NCI-H1092 (cell line): ENCODE measurements at regions not wholly inside any gene's neighbourhood (a gene's known extent, or its start where the extent isn't known, plus 50 kb on each side); places are given as distances from the start of the nearest gene placed in this dataset.
"Not testable (repeated sequence)": the region's sequence is repeated elsewhere in the genome, so short reads cannot be mapped to it uniquely, and the experiment has no call there.

ENCODE experiments used
- DNase-seq: peaks from one replicate; lab custom pipeline; 2025; lab: John Stamatoyannopoulos, UW

DNA sequence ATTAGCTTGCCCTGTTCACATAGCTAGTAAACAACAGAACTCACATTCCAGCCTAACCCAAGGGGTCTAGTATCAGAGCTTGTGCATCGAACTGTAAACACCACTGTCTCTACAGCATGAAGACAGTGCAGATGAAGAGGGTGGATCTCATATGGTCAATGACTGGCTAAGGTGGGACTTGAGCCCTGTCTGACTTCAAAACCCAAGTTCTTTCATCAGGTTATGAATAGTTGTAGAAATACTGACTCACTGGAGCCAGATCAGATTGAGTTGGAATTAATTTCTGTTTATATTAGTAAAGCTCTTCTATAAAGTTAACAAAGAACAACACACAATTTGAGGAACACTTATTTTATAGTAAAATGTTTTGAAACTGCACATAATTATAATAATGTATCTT lies 161.7 kb upstream of the ARHGAP20 start:
- no peak for DNase-seq

DNA sequence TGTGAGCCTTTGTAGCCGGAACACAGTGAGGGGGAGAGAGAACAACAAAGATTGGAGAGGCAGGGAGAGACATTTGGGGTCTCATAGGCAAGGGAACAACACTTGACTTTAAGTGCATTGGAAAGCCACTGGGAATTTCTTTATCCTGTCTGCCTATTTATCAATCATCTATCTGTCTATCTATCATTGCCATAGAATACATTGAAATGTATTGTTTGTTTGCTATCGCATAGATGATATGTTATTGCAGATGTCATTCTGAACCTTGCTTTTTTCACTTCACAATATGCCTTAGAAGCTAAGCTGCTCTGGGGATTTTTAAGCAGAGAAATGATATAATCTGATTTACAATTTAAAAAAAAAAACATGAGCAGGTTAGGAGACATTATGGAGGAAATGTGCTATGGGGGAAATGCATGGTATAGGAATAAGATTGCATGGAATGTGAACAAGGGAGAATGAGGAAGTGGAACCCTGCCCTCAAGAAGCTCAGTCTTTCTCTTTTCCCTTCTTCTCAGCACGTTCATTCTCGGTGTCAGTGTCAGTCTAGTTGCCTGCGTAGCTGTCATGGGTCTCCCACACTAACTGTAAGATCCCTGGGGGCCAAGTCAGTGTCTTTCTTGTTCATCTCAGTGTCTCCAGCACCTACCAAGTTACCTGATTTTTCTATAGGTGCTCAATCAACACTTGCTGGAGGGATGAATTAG lies 158.7 kb upstream of the ARHGAP20 start:
- DNase-seq = no peak

DNA sequence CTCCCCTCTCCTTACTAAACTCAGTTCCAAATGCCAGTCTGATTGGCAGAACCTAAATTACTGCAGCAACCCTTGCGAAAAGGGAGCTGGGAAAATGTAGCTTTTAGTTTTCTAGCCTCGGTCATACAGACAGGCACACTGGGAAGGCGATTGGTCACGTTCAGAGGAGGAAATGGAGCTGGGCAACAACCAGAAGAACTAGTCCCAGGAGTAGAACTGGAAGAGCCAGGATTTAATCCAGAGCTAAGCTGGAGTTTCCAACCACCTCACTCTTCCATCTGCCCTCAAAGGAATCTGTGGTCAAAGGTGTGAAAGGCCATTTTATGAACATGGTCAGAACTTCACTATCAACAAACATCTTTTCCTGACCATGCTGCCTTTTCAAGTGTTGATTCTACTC lies 155.7 kb upstream of the ARHGAP20 start:
- DNase-seq = no peak

DNA sequence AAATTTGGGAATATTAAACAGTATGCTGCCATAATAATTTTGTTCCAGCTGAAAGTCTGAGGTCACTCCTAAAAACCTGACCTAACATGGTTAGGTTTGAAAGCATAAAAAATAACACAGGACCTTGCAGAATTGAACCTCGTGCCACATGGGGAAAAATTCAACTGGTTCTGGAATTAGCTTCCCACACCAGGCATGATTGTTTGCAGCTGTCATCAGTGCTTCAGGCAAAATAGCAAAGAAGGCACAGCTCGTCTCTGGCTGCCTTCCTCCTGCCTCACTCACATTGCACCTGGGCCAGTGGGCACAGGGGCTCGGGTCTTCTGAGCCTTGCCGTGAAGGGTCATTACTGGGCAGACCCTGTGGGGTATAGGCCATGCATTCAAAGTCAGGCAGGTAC lies 153.8 kb upstream of the ARHGAP20 start:
- DNase-seq = no peak

DNA sequence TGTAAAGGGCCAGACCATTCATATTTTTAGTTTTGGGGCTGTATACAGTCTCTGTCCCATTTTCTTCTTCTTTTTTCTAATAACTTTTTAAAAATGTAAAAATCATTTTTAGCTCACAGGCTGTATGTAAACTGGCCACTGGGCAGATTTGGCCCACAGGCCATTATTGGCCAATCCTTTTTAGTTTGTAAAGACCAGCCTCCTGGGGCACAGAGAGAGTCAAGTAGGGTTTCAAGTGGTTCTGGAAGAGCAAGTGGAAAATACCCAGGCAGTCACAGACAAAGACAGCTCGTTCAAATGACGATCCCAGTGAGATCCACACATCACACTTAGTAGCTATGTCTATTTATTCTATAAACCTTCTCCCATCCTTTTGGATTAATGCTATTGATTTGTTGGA lies 150.2 kb upstream of the ARHGAP20 start:
- peak; percentile 17 for DNase-seq

DNA sequence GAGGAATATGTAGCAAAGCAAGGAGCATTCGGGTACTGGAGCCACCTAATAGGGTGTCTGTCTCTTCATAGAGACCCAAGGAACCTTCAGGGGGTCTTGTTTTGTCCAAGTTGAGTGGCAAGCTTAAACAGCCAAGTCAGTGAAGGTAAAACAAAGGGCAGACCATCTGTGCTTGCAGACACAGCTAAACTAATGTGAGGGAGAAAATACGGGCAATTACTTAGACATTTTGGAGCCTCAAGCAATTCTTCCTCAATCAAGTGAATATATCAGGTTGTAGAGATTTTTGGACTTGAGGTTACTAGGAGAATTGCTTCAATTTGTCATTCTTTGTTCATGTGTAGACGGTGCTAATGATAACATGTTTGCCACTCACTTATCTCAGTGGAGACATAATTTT lies 148.2 kb upstream of the ARHGAP20 start:
- no peak for DNase-seq

DNA sequence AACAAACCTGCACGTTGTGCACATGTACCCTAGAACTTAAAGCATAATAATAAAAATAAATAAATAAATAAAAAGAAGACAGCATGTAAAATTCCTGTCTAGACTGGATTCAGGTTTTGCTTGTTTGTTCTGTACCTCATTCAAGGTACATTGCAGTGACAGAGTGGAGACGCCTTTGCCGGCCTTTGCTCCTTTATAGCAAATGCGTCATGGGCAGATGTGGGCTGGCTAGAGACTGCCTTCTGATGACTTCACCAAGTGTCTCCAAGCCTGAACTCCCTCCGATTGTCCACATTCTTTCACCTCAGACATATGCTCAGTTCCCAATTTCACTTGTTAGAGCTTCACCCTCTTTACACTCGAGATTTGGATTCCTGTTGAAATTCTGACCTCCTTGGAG lies 147.8 kb upstream of the ARHGAP20 start:
- no peak for DNase-seq

DNA sequence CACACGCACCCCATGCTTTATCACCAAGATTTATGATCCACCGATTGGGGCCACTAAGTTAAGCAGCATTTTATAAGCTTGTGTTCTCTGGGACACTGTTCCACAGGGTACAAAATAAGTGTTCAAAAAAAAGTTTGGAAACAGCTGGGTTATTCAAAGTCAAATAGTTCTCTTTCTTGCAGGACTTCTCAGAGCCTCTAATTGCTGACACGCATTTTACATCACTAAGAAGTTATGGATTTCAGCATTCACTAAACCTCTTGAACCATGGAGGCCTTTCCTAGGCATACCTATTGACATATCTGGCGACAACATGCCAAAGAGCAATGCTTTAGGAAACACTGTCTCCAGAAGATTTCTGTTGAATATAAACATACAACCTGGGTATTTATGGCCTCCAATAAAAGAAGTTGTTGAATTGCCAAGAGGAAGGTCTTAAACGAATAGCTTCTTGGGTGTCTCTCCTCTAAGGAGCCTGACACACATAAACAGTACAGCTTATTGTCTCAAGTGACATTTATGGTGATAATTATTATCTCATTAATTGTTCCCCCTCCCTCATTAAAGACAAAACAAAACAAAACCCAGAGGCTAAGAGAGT lies 147.1 kb upstream of the ARHGAP20 start:
- no peak for DNase-seq

DNA sequence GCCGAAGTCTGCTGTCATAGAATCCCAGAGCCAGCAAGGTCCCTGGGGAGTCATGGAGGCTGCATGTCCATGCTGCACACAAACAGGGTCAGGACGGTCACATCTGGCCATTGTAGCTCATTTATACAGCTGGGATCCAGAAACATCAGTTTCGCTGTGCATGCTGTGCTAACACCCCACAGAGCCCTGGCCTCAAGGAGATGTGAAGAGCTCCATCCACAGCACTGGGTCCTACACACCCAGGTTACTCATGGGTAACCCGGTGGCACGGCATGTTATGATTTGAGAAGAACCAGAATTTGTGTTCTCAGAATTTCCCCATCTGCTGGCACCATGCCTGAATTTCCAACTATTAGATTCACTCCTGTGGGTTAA lies 146.3 kb upstream of the ARHGAP20 start:
- DNase-seq = no peak

DNA sequence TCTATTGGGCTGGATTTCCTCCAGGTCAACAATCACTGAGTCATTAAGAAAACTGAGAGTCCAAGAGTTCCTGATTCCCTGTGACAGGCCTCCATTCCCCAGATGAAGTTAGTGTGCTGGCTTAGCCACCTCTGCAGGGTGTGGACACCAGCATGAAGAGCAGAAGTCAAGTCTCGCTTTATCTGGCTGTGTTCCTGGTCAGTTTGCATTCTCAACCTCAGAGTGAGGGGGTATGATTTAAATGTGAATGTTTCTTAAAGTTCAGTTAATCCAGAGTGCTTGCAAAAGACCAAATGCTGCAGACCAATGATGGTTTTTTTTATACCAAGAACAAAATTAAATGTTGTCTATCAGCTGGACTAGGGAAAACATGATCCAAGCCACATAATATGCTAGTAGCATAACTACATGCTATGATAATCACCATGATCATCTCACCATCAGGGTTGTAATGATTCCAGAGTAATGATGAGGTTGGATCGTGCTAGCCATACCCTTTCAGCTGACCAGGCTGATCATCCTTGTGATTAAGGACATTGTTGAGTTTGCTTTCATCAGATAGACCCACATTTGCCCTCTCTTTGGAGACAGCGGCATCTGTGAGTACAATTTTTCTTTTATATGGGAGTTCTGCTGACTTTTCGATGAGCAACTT lies 145.8 kb upstream of the ARHGAP20 start:
- no peak for DNase-seq

DNA sequence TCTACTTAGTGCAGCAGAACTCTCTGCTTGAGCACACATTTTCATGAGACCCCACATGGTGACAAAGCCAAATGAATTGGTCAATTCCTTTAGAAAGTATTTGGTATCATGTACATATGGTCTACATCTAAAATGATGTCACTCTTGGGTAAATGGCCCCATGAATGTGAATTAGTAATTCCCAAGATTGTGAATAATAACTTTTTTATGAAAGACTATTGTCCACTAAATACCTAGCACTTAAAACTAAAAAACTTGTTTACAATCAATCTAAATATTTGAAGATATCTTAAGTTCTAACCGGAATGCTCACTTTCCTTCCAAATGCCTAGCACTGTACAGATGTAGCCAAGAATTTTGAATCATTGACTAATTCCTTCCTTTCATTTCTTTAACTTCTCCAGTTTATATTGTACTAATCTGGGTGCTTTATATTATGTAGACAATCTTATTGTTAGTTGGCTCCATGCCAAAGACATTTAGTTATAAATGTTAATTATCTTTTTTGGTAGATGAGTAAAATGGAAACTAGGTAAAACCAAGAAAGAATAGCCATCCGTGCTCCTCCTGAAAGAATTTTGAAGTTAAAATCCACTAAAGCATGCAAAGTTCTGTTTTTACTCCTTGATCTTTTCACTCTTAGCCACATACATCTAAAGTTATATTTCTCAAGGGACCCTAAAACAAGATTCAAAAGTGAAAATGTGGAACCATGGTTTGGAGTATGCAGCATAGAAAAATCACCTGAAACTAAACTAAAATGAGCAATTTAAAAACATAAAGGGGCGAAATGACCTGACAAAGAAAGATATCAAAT lies 145.0 kb upstream of the ARHGAP20 start:
- DNase-seq = no peak

DNA sequence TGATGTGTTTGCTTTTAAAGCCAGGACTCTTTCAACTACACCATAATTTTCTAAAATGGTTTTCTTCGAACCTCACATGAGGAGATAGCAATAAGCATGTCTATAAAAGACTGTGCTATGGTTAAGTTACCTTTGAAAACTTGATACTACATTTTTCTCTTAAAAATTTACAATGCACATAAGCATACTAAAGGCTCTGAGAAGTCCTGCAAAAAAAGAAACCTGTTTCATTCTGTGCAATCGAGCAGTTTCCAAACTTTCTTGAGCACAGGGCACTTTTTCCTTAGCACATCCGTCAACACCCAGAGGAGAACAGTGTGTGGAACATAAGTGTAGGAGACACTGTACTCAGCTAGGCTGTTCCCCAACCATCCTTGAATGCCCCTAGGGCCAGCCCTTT lies 144.1 kb upstream of the ARHGAP20 start:
- DNase-seq = no peak

DNA sequence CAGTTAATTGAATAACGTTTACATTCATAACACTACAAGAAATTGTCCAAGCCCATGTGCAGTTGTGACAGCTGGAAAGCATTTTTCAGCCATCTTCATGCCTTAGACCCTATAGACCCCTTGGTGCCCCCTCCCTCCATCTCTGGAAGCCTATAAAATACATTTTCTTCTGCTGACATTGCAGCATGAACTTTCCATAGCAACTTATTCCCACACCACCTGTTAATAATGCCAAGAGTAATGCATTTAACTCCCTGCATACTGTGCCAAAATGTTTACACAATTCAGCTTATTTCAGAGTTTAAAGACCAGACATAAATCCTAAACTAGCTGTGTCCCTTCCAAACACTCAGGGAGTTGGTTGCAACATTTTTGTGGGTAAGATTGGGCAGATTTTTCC lies 143.0 kb upstream of the ARHGAP20 start:
- DNase-seq = no peak

DNA sequence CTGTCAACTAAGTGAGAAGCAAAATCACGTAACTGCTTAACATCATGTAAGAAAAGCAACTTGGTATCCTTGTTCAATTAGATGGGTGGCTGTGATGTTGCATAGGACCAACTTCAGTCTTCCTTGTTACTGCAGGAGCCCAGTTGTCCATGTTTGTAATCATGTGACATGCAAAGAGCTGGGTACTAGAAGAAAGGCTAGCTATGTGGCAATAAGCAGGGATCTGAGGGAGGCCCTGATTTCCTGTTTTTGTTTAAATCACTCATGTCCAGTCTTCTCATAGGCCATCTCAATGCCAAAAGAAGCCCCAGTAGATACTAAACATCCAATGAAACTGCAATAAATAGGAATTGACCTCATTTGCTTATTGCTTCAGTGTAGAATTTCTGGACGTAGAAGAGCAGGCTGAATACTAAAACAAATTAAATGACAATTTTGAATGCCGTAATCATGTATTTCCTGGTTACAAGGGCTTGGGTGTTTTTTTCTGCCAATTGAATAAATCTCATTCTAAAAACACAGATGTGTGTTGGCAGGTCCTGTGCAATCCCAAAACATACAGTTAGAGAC lies 140.8 kb upstream of the ARHGAP20 start:
- no peak for DNase-seq

DNA sequence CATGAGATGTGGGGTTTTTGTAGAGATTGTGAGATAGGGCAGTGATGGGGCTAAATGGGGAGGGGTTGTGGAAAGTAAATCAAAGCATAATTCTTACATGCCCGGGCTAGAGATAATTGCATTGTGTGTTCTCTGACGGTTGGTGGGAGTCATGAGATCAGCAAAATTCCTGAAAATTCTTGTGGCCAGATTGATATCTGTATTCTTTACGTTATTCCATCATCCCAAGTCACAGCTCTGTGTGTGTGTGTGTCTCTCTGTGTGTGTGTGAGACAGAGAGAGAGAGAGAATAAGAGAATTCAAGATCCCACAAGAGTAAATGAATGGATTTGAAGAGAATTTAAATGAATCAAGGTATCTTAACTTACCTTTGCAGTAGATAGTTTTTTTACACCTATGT lies 138.6 kb upstream of the ARHGAP20 start:
- no peak for DNase-seq

DNA sequence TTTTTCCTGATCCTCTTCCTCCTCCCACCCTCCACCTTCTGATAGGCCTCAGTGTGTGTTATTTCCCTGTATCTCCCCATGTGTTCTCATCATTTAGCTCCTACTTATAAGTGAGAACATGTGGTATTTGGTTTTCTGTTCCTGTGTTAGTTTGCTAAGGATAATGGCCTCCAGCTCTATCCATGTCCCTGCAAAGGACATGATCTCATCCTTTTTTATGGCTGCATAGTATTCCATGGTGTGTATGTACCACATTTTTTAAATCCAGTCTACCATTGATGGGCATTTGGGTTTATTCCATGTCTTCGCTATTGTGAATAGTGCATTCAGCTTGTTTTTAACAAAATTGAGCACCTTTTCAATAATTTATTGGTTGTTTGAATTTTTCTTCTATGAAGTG lies 130.8 kb upstream of the ARHGAP20 start:
- not testable (repeated sequence) for DNase-seq

DNA sequence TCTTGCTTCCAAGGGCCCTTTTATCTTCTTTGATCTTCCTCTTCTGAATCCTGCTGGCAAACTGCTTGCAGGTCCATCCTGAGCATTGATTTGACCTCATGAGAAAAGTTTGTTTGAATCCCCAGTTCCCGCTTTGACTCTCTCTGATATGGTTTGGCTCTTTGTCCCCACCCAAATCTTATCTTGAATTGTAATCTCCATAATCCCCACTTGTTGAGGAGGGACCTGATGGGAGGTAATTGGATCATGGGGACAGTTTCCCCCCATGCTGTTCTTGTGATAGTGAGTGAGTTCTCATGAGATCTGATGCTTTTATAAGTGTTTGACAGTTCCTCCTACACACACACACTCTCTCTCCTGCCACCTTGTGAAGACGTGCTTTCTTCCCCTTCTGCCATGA lies 126.6 kb upstream of the ARHGAP20 start:
- no peak for DNase-seq

DNA sequence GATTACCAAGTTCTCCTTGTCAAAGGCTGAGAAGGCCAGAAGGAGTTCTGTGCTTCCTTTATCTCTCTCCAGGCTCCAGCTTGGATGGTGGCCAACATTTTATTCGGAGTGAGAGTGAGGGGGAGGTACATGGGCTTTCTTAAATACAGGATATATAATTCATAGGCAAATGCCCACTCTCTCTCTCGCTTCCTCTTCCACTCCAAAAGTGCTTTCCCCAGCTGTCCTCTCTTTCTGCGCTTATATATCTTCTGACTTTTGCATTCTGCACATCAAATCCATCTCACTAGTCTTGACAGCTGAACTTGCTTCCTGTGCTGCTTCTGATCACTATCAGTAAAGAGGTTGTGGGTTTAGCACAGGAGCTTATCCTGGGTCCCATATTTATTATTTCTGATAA lies 125.4 kb upstream of the ARHGAP20 start:
- no peak for DNase-seq

DNA sequence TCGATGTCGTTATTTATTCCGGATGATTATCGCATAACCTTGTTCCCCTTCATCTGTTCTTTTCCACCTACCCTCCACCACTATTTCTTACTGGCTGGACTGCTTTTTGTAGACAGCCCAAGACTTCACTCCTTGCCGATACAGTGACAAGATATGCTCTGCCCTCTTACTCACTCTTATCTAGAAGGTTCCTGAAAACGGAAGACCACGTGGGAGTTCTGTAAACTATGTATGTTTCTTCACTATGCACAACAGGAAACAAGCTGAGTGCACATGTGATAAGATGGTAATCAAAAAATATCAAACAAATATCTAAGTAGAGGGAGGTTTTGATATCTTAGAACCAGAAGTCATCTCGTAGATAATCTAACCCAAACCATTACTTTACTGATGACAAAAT lies 122.9 kb upstream of the ARHGAP20 start:
- DNase-seq = no peak

DNA sequence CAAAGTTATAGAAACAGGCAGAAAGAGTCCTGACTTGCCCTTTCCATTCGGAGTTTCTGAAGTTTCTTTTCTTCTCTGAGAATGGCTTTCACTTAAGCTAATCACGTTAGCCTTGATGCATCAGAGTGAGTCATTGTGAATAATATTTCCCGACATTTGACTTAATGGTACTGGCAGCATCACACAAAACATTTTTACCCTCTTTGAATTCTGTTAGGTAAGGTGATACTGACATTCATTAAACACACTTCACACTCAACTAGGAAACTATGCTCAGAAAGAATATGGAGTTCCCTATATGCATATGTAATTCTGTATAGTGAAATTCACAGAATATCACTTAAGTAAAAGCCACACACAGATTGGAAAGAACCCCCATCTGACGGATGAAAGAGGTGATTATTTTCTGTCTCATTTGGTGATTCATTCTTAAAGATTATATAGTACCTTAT lies 120.8 kb upstream of the ARHGAP20 start:
- DNase-seq = no peak

DNA sequence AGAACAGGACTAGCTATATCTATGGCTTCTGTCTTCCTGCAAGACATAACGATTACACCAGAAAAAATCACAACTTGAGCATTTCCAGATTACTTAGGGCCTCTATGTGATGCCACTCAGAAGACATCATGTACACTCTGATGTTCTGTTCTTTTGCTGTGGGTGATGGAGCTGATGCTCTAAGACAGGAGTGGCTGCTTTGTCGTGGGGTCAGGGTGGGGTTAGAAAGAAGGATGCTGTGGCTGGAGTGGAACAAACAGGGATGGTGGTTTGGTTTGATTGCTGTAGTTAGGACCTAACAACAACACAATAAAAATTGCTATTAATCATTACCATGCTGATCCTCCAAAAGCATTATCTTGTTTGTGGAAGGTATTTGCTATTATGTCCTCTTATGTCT lies 120.3 kb upstream of the ARHGAP20 start:
- DNase-seq = no peak

DNA sequence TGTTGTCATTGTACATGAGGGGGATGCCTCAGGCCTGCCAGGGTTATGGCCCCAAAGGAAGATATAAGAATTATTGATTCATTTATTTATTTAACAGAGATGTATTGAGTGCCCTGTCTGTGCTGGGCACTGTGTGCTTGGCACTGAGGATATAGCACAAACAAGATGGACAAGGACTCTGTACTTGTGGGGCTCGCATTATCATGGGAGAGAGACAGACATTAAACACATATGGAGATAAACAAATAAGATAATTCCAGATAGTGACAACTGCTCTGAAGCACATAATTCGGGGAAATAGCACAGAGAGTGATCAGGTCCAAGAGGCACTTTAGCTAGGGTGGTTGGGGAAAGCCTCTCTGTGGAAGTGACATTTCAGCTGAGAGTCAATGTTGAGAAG lies 119.8 kb upstream of the ARHGAP20 start:
- no peak for DNase-seq
